ENCODE measurements at regions not wholly inside any gene's neighbourhood (a gene's known extent, or its start where the extent isn't known, plus 50 kb on each side); places are given as distances from the start of the nearest gene placed in this dataset.

DNA sequence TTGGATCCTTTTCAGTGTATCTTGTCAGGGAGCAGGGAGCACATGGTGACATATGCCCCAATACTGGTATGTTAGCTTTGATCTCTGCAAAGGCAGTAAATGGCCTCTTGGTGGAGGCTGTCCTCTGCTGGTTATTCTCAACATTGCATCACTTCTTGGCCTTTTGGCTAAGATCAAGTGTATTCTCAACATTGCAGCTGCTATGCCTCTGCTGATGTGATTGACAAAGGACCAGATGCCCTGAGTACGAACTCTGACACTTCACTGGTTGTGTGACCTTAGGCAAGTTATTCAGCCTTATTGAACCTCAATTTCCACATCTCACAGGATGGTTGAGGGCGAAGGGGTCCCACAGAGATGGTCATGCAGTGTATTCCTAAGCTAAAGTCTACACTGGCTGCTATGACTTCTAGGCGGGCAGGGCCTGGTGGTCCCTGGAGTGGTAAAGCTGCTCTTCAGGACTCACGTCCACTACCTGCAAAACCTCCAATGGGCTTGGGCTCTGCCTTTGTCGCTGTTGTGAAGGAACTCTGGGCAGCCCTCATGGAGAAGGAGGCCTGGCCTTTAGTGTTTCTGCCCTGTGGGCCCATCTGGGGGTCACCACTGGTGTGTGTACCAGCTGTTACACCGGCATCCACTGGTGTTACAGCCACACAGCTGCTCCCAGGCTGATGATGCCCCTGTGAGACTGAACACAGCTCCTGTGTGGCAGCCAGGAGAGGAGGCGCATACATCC is 64.8 kb downstream of the DNTTIP2 start:
- RAD21 ChIA-PET (ENCODE audit: unreplicated experiment), result interaction anchor here (0.6 to 9.9 kb wide), 37 partner anchors 14 to 1844 kb away, joined by 3 to 483 read pairs (median 5); partner anchors contain the start of gene BCAR3
- POLR2A ChIA-PET, result interaction anchor here (0.5 to 2.3 kb wide), 2 partner anchors 126 to 185 kb away, joined by 3 to 14 read pairs; no protein-coding TSS in a partner anchor
- ATAC-seq, result peak; percentile 92
- H3K79me2 ChIP-seq (ENCODE audit: control insufficient read depth, insufficient read depth, low read length), result no peaks in the 10 kb centered on the region
- CTCF ChIA-PET, result interaction anchor here (0.6 to 9.1 kb wide), 62 partner anchors 14 to 734 kb away, joined by 3 to 555 read pairs (median 5); partner anchors contain the start of genes BCAR3, DR1 and MTF2
- SMC1A ChIA-PET (ENCODE audit: uncharacterized antibody, unreplicated experiment), result interaction anchor here (0.7 to 11.0 kb wide), 52 partner anchors 10 to 736 kb away, joined by 3 to 505 read pairs (median 5); partner anchors contain the start of genes BCAR3 and DR1
- H3K4me2 ChIP-seq (ENCODE audit: control insufficient read depth, insufficient read depth), result no peak overlapping the region
- no peak overlapping the region for H2AFZ ChIP-seq (ENCODE audit: control insufficient read depth, low read depth, low read length)
- H3K36me3 ChIP-seq (ENCODE audit: control insufficient read depth in 2 of 2, insufficient read depth in 2 of 2, low read length in 1 of 2), result no peaks in the 10 kb centered on the region
- H3K27ac ChIP-seq (ENCODE audit: control insufficient read depth, insufficient read depth), result no peak overlapping the region
- 47% methylated on average over 7 of the region's 7 CpGs for WGBS (ENCODE audit: insufficient coverage, insufficient replicate concordance, low lambda C conversion rate, missing lambda C conversion rate)
- DNase-seq (ENCODE audit: low read depth, low spot score), result peak; percentile 40
- in situ Hi-C loops (cut with MboI), result no loop called here
- no peak overlapping the region for H3K4me3 ChIP-seq
- BruUV-seq (replicated peaks), result no TSS peak
- peak; percentile 80 for FAIRE-seq
- H3K9me3 ChIP-seq (replicated peaks; ENCODE audit: control insufficient read depth, insufficient read depth, low read length), result no peaks in the 10 kb centered on the region
- no peaks in the 10 kb centered on the region; a peak in 1 of 4 replicates for H3K27me3 ChIP-seq (replicated peaks in 1 of 2; ENCODE audit: control insufficient read depth in 2 of 2, insufficient read depth in 2 of 2, low read length in 1 of 2)
- peaks cover 8% of the 10 kb centered on the region for H3K4me1 ChIP-seq (ENCODE audit: control insufficient read depth, insufficient read depth, low read length)
- intact Hi-C loops (cut with micrococcal nuclease; ENCODE audit: unreplicated experiment), result loop anchor here (1.0 to 2.0 kb wide), 3 partner anchors 79 to 375 kb away; no protein-coding TSS in a partner anchor
- H3K9ac ChIP-seq (ENCODE audit: control insufficient read depth, insufficient read depth, low read length), result no peak overlapping the region
- H4K20me1 ChIP-seq (ENCODE audit: control insufficient read depth, insufficient read depth), result no peaks in the 10 kb centered on the region
- no peak for TF ChIP-seq CREB1 (IDR thresholded peaks at IDR 0.05; ENCODE audit: low read depth)
- TF ChIP-seq TCF7 (IDR thresholded peaks at IDR 0.05; ENCODE audit: borderline replicate concordance), result peak; percentile 91
- 0 out of 2 replicates have a peak, but pooled peaks have one; percentile 51 for TF ChIP-seq ZNF207 (IDR thresholded peaks at IDR 0.05; ENCODE audit: borderline replicate concordance)
- TF ChIP-seq RB1 (IDR thresholded peaks at IDR 0.05; ENCODE audit: borderline replicate concordance), result peak; percentile 51; the same call in 1 of the 2 replicates
- TF ChIP-seq SMC3 (IDR thresholded peaks at IDR 0.05; ENCODE audit: borderline replicate concordance, low read length), result peak; percentile 100
- TF ChIP-seq RAD21 (IDR thresholded peaks at IDR 0.05; ENCODE audit: insufficient read depth, low read depth, low read length), result peak; percentile 100
- no peak for TF ChIP-seq ASH2L (IDR thresholded peaks at IDR 0.05; ENCODE audit: borderline replicate concordance, low read depth)
- 0 out of 2 replicates have a peak, but pooled peaks have one; percentile 22 for TF ChIP-seq RUNX3 (IDR thresholded peaks at IDR 0.05; ENCODE audit: low read length)
- TF ChIP-seq FOXM1 (IDR thresholded peaks at IDR 0.05; ENCODE audit: low read depth, low read length), result peak; percentile 73; the same call in 1 of the 2 replicates
- 0 out of 4 replicates have a peak, but pooled peaks of 1 of the 2 experiments have one; percentile 30 for TF ChIP-seq CEBPB (IDR thresholded peaks at IDR 0.05; ENCODE audit: borderline replicate concordance in 1 of 2, low read depth in 2 of 2, low read length in 2 of 2)
- TF ChIP-seq KAT2A (conservative IDR thresholded peaks at IDR 0.05; ENCODE audit: control insufficient read depth, low read depth, low read length), result no peak
- TF ChIP-seq, protein P1, sequence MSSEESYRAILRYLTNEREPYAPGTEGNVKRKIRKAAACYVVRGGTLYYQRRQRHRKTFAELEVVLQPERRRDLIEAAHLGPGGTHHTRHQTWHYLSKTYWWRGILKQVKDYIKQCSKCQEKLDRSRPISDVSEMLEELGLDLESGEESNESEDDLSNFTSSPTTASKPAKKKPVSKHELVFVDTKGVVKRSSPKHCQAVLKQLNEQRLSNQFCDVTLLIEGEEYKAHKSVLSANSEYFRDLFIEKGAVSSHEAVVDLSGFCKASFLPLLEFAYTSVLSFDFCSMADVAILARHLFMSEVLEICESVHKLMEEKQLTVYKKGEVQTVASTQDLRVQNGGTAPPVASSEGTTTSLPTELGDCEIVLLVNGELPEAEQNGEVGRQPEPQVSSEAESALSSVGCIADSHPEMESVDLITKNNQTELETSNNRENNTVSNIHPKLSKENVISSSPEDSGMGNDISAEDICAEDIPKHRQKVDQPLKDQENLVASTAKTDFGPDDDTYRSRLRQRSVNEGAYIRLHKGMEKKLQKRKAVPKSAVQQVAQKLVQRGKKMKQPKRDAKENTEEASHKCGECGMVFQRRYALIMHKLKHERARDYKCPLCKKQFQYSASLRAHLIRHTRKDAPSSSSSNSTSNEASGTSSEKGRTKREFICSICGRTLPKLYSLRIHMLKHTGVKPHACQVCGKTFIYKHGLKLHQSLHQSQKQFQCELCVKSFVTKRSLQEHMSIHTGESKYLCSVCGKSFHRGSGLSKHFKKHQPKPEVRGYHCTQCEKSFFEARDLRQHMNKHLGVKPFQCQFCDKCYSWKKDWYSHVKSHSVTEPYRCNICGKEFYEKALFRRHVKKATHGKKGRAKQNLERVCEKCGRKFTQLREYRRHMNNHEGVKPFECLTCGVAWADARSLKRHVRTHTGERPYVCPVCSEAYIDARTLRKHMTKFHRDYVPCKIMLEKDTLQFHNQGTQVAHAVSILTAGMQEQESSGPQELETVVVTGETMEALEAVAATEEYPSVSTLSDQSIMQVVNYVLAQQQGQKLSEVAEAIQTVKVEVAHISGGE (CRISPR knock-in tag; IDR thresholded peaks at IDR 0.05), result no peak
- no peak for TF ChIP-seq ZNF217 (IDR thresholded peaks at IDR 0.05)
- peak; percentile 66; the same call in 1 of the 2 replicates for TF ChIP-seq NBN (IDR thresholded peaks at IDR 0.05)
- TF ChIP-seq RBBP5 (conservative IDR thresholded peaks at IDR 0.05), result no peak
- no peak for TF ChIP-seq SP1 (IDR thresholded peaks at IDR 0.05; ENCODE audit: low read depth, low read length)
- 0 out of 2 replicates have a peak, but pooled peaks have one; percentile 11 for TF ChIP-seq ATF7 (IDR thresholded peaks at IDR 0.05; ENCODE audit: low read depth)
- TF ChIP-seq POU2F2 (IDR thresholded peaks at IDR 0.05; ENCODE audit: borderline replicate concordance, low read depth, low read length), result peak; percentile 60; the same call in 1 of the 3 replicates
- TF ChIP-seq EZH2 (IDR thresholded peaks at IDR 0.05; ENCODE audit: borderline replicate concordance, control insufficient read depth, low read depth, low read length), result no peak
- TF ChIP-seq YY1 (IDR thresholded peaks at IDR 0.05; ENCODE audit: low read depth, low read length), result peak; percentile 83

Measured in GM12878 (cell line).